Kidney epithelial cell (primary cell): ENCODE measurements at regions not wholly inside any gene's neighbourhood (a gene's known extent, or its start where the extent isn't known, plus 50 kb on each side); places are given as distances from the start of the nearest gene placed in this dataset.

ENCODE experiments used
- DNase-seq: peaks from one replicate; pipeline ENCODE4 v3.0.0-alpha.2; 2010; ENCODE audit warnings: low read depth
- H3K27me3 ChIP-seq: 2 replicates; pipeline ENCODE4 v1.6.0; 2011; ENCODE audit warnings: low read length; ENCODE audit not compliant: control insufficient read depth, insufficient read depth
- H3K36me3 ChIP-seq: 2 replicates; pipeline ENCODE4 v1.5.1; 2011; ENCODE audit warnings: low read length; ENCODE audit not compliant: control insufficient read depth, insufficient read depth
- H3K4me3 ChIP-seq: 2 replicates; pipeline ENCODE4 v1.5.1; 2011; ENCODE audit warnings: low read depth, mild to moderate bottlenecking, control low read depth, low read length
- CTCF ChIP-seq: IDR thresholded peaks from 2 replicates; pipeline ENCODE4 v1.5.1; 2011; ENCODE audit warnings: mild to moderate bottlenecking, moderate library complexity, low read length, control low read depth, inconsistent platforms; ENCODE audit not compliant: insufficient read depth, poor library complexity, severe bottlenecking

- H3K4me3 ChIP-seq: no peak overlapping the region
- no peaks in the 10 kb centered on the region for H3K27me3 ChIP-seq
- DNase-seq: no peak
- H3K36me3 ChIP-seq: no peaks in the 10 kb centered on the region
- no peak for TF ChIP-seq CTCF
Measured at GRCh38 chr7:81877890-81878289, 108.0 kb upstream of the HGF start.

DNA sequence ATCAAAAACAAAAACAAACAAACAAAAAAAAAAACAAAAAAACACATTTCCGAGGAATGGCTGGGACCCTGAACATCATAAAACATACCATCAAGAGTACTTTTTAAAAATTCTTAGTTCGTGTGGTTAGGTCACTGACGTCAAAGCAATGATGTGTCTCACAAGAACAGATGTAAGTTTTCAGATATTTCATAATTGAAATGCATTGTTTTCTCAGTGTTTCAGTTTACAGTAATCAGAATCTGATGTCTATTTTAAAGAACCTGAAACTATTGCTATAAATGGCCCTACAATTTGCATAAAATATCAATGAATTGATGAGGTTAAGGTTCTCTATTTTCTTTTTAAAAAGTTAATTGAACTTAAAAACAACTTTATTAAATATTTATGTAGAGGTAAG lies 103.7 kb upstream of the HGF start:
- TF ChIP-seq CTCF: no peak
- H3K27me3 ChIP-seq: no peaks in the 10 kb centered on the region
- no peaks in the 10 kb centered on the region for H3K36me3 ChIP-seq
- no peak for DNase-seq
- no peak overlapping the region for H3K4me3 ChIP-seq

GRCh38 chr7:81871606-81872265 lies 101.9 kb upstream of the HGF start:
- Histone ChIP-seq H3K27me3 (no peaks in the 10 kb centered on the region), H3K36me3 (no peaks in the 10 kb centered on the region), H3K4me3 (no peak overlapping the region)
- no peak for TF ChIP-seq CTCF
- no peak for DNase-seq

DNA sequence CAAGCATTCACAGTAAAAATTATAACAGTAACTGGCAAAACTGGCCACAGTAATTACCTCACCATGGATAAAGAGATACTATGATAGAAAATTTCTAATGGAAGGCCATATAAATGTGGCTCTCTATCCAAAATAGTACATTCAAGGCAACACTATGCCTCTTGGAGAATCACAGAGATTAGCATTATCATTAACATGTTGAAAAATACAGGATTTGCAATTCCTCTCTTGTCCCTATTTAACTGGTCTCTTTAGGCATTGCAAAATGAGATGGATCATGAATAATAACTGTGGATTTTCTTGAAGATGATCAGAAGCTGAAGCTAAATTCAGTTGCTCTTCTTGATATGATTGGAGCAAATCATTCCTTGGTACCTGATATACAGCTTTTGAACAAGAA lies 100.8 kb upstream of the HGF start:
- no peak for TF ChIP-seq CTCF
- no peak overlapping the region for H3K4me3 ChIP-seq
- no peaks in the 10 kb centered on the region for H3K36me3 ChIP-seq
- no peaks in the 10 kb centered on the region for H3K27me3 ChIP-seq
- DNase-seq: no peak

- DNase-seq: peak; percentile 31
- Histone ChIP-seq H3K36me3 (no peaks in the 10 kb centered on the region), H3K27me3 (no peaks in the 10 kb centered on the region), H3K4me3 (no peak overlapping the region)
- TF ChIP-seq CTCF: no peak
Measured at GRCh38 chr7:81869670-81870069, 99.8 kb upstream of the HGF start.

GRCh38 chr7:81865754-81866153 lies 95.9 kb upstream of the HGF start:
- Histone ChIP-seq H3K4me3 (no peak overlapping the region), H3K27me3 (no peaks in the 10 kb centered on the region), H3K36me3 (no peaks in the 10 kb centered on the region)
- no peak for TF ChIP-seq CTCF
- DNase-seq: no peak
